Adrenal gland (tissue), 9 donors: ENCODE measurements at regions not wholly inside any gene's neighbourhood (a gene's known extent, or its start where the extent isn't known, plus 50 kb on each side); places are given as distances from the start of the nearest gene placed in this dataset.
"Not testable (repeated sequence)": the region's sequence is repeated elsewhere in the genome, so short reads cannot be mapped to it uniquely, and the experiment has no call there.

ENCODE experiments used
- DNase-seq, 7 donors: peaks; one replicate each; pipeline ENCODE4 v3.0.0-alpha.2; 2019 to 2020
- H3K27ac ChIP-seq, 5 donors: fragments of 200-600 bp; sonication (generic) in 4 of 5; 1 replicate in 3 of 5; 2 replicates in 2 of 5; pipeline versions ENCODE4 v1.5.1 to v1.8.0; 2016 to 2020; ENCODE audit warnings: mild to moderate bottlenecking in 1 of 5
- H3K27me3 ChIP-seq: fragments of 200-600 bp; 2 replicates; pipeline ENCODE4 v1.8.0; 2021
- H3K36me3 ChIP-seq, 2 donors: fragments of 200-600 bp; replicated peaks in 1 of 2; 1 replicate in 1 of 2; 2 replicates in 1 of 2; pipeline versions ENCODE4 v1.5.1 to v1.8.0; 2018 to 2022
- H3K4me1 ChIP-seq, 2 donors: fragments of 200-600 bp; replicated peaks in 1 of 2; 1 replicate in 1 of 2; 2 replicates in 1 of 2; pipeline versions ENCODE4 v1.5.1 to v1.8.0; 2018 to 2021
- H3K4me3 ChIP-seq, 4 donors: fragments of 200-600 bp; sonication (generic) in 3 of 4; one replicate each; pipeline ENCODE4 v1.5.1; 2016 to 2018
- H3K9me3 ChIP-seq, 3 donors: fragments of 200-600 bp; sonication (generic) in 1 of 3; replicated peaks in 1 of 3; 1 replicate in 2 of 3; 2 replicates in 1 of 3; pipeline versions ENCODE4 v1.5.1 to v1.8.0; 2016 to 2021
- POLR2A ChIP-seq, 2 donors: fragments of 450-650 bp; IDR thresholded peaks; one replicate each; pipeline ENCODE4 v1.6.1; 2017; ENCODE audit warnings: antibody characterized with exemption in 2 of 2, mild to moderate bottlenecking in 2 of 2, moderate library complexity in 1 of 2
- WGBS, 4 donors: extraction: QIAGEN DNeasy Blood & Tissue Kit in 2 of 4; methylation state at CpG; one replicate each; pipeline versions ENCODE4 v1.1.5 to v1.1.7; 2013 to 2017; 5-methylcytosine and 5-hydroxymethylcytosine counted together
- intact Hi-C, 2 donors: fragments of 100-400 bp; cut with DNase I; formaldehyde crosslinking; loops; one replicate each; pipeline versions ENCODE4 v1.14.1 to v1.15.0; 2022 to 2023
- TF ChIP-seq, protein P1 (sequence below), 6 experiments: fragments of 450-650 bp in 4 of 6; fragments of 200-600 bp in 2 of 6; sonication (generic) in 1 of 6; IDR thresholded peaks; 1 replicate in 5 of 6; 2 replicates in 1 of 6; pipeline versions ENCODE4 v1.5.1 to v1.8.0; 2016 to 2021; ENCODE audit warnings: antibody characterized with exemption in 6 of 6, mild to moderate bottlenecking in 2 of 6, moderate library complexity in 1 of 6
- donor health status: healthy with polysubstance abuse.
- donor health status: Bipolar disorder and iron deficiency.
- donor health status: DM: yes; HTN: yes; CAD: no.
- donor health status: DM: no; HTN: no; CAD: no.
- donor health status: DM: no; HTN: no; CAD: no.

- no peak for TF ChIP-seq POLR2A (IDR thresholded peaks at IDR 0.05)
- TF ChIP-seq, protein P1, sequence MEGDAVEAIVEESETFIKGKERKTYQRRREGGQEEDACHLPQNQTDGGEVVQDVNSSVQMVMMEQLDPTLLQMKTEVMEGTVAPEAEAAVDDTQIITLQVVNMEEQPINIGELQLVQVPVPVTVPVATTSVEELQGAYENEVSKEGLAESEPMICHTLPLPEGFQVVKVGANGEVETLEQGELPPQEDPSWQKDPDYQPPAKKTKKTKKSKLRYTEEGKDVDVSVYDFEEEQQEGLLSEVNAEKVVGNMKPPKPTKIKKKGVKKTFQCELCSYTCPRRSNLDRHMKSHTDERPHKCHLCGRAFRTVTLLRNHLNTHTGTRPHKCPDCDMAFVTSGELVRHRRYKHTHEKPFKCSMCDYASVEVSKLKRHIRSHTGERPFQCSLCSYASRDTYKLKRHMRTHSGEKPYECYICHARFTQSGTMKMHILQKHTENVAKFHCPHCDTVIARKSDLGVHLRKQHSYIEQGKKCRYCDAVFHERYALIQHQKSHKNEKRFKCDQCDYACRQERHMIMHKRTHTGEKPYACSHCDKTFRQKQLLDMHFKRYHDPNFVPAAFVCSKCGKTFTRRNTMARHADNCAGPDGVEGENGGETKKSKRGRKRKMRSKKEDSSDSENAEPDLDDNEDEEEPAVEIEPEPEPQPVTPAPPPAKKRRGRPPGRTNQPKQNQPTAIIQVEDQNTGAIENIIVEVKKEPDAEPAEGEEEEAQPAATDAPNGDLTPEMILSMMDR (IDR thresholded peaks at IDR 0.05), result no peak
- Histone ChIP-seq H3K4me1 (no peaks in the 10 kb centered on the region), H3K27ac (no peak overlapping the region), H3K36me3 (no peaks in the 10 kb centered on the region), H3K9me3 (no peaks in the 10 kb centered on the region), H3K4me3 (no peak overlapping the region), H3K27me3 (no peaks in the 10 kb centered on the region)
- intact Hi-C loops, result no loop called here
- 71 to 76% (median 75%) methylated on average over 18 of the region's 18 CpGs for WGBS, 4 donors
- peak in 1 of 7 donors; percentile 54 for DNase-seq
Observed at GRCh38 chr13:112172641-112173251, 105.8 kb downstream of the SOX1 start.

GRCh38 chr13:112174476-112175110, 107.6 kb downstream of the SOX1 start:
- Histone ChIP-seq H3K27ac (no peak overlapping the region), H3K36me3 (no peaks in the 10 kb centered on the region), H3K9me3 (no peaks in the 10 kb centered on the region), H3K4me1 (no peaks in the 10 kb centered on the region), H3K27me3 (no peaks in the 10 kb centered on the region), H3K4me3 (no peak overlapping the region)
- 81 to 90% (median 85%) methylated on average over 6 to 7 of the region's 7 CpGs for WGBS, 4 donors
- TF ChIP-seq, protein P1 (IDR thresholded peaks at IDR 0.05), result no peak
- DNase-seq, result peak in 1 of 7 donors; percentile 30
- intact Hi-C loops, result no loop called here

- no peak overlapping the region for H3K4me3 ChIP-seq
- H3K4me1 ChIP-seq, result no peaks in the 10 kb centered on the region
- whole genome bisulfite sequencing, 4 donors, result 78 to 79% (median 79%) methylated on average over 17 to 25 of the region's 25 CpGs
- intact Hi-C loops, result no loop called here
- H3K27ac ChIP-seq, result no peak overlapping the region
- TF ChIP-seq, protein P1 (IDR thresholded peaks at IDR 0.05), result no peak
- no peak for TF ChIP-seq POLR2A (IDR thresholded peaks at IDR 0.05)
- no peaks in the 10 kb centered on the region for H3K9me3 ChIP-seq
- no peaks in the 10 kb centered on the region for H3K36me3 ChIP-seq
- H3K27me3 ChIP-seq, result no peaks in the 10 kb centered on the region
- peak in 1 of 7 donors; percentile 24 for DNase-seq
Observed at GRCh38 chr13:112175162-112176075, 108.5 kb downstream of the SOX1 start.

- H3K27me3 ChIP-seq, H3K36me3 ChIP-seq, H3K9me3 ChIP-seq, intact Hi-C loops, H3K4me3 ChIP-seq, H3K4me1 ChIP-seq, H3K27ac ChIP-seq: not testable (repeated sequence)
- 78 to 83% (median 81%) methylated on average over 24 to 34 of the region's 34 CpGs for WGBS, 4 donors
- DNase-seq, result peak in 1 of 7 donors; percentile 28
Observed at GRCh38 chr13:112176141-112177119, 109.5 kb downstream of the SOX1 start.
